OCI-LY7 (cell line): ENCODE measurements at regions not wholly inside any gene's neighbourhood (a gene's known extent, or its start where the extent isn't known, plus 50 kb on each side); places are given as distances from the start of the nearest gene placed in this dataset.
A peak's percentile ranks its signal among the peaks of the same experiment; 100 is the strongest.

Experiments used
- BruUV-seq: library from RNA; stranded (reverse); fragments of 400-500 nt; replicated peaks from 2 replicates; lab custom pipeline; 2021; lab: Mats Ljungman, UMichigan
- CTCF ChIA-PET: fragments of 300-600 bp; sonication (Branson Sonifier 250); formaldehyde crosslinking; loops from one replicate; lab custom pipeline; 2022; ENCODE audit warnings: antibody characterized with exemption; ENCODE audit not compliant: unreplicated experiment; lab: Charles Lee
- POLR2A ChIA-PET: fragments of 300-600 bp; sonication (Branson Sonifier 250); formaldehyde crosslinking; loops from one replicate; lab custom pipeline; 2022; ENCODE audit warnings: antibody characterized with exemption; lab: Charles Lee
- DNase-seq: peaks from one replicate; pipeline ENCODE4 v3.0.0-alpha.2; 2015; ENCODE audit warnings: low spot score
- H2AFZ ChIP-seq: fragments of 200-600 bp; sonication (generic), shearing (Covaris generic); 2 replicates; pipeline ENCODE4 v1.6.1; 2014; ENCODE audit warnings: mild to moderate bottlenecking, antibody characterized with exemption, low read length, moderate library complexity
- H3K27ac ChIP-seq: fragments of 200-600 bp; sonication (generic); 2 replicates; pipeline ENCODE4 v1.5.1; 2014; ENCODE audit warnings: mixed run types, low read depth, mild to moderate bottlenecking, moderate library complexity, low read length, inconsistent platforms; ENCODE audit not compliant: poor library complexity, severe bottlenecking
- H3K36me3 ChIP-seq: fragments of 200-600 bp; sonication (generic); 2 replicates; pipeline ENCODE4 v1.6.1; 2014; ENCODE audit warnings: mild to moderate bottlenecking, antibody characterized with exemption, low read length, moderate library complexity, mixed read lengths; ENCODE audit not compliant: insufficient read depth
- H3K4me1 ChIP-seq: fragments of 200-600 bp; sonication (generic); 2 replicates; pipeline ENCODE4 v1.5.1; 2014; ENCODE audit warnings: mild to moderate bottlenecking, low read length; ENCODE audit not compliant: insufficient read depth, poor library complexity, severe bottlenecking
- H3K4me2 ChIP-seq: fragments of 200-600 bp; sonication (generic); 2 replicates; pipeline ENCODE4 v1.6.1; 2014; ENCODE audit warnings: mild to moderate bottlenecking, low read length
- H3K4me3 ChIP-seq: fragments of 200-600 bp; sonication (generic); 2 replicates; pipeline ENCODE4 v1.5.1; 2014; ENCODE audit warnings: mild to moderate bottlenecking, low read depth, low read length; ENCODE audit not compliant: poor library complexity, severe bottlenecking
- H3K79me2 ChIP-seq: fragments of 200-600 bp; sonication (generic); 2 replicates; pipeline ENCODE4 v1.6.1; 2016; ENCODE audit warnings: low read depth, mild to moderate bottlenecking, low read length, moderate library complexity, mixed read lengths; ENCODE audit not compliant: insufficient read depth
- H3K9me2 ChIP-seq: fragments of 200-600 bp; sonication (generic); 2 replicates; pipeline ENCODE4 v1.6.1; 2016; ENCODE audit warnings: mild to moderate bottlenecking, low read length, mixed read lengths; ENCODE audit not compliant: insufficient read depth
- H3K9me3 ChIP-seq: fragments of 200-600 bp; sonication (generic); 2 replicates; pipeline ENCODE4 v1.6.1; 2014; ENCODE audit warnings: mild to moderate bottlenecking, mixed run types, low read length, mixed read lengths
- H4K20me1 ChIP-seq: fragments of 200-600 bp; sonication (generic); 2 replicates; pipeline ENCODE4 v1.6.1; 2014; ENCODE audit warnings: mild to moderate bottlenecking, antibody characterized with exemption, low read length, moderate library complexity, mixed read lengths; ENCODE audit not compliant: insufficient read depth
- CTCF ChIP-seq: fragments of 200-600 bp; sonication (generic); conservative IDR thresholded peaks from 2 replicates; pipeline ENCODE4 v1.5.1; 2014; ENCODE audit warnings: mild to moderate bottlenecking, antibody characterized with exemption, low read length, moderate library complexity, mixed read lengths
- EZH2phosphoT487 ChIP-seq: fragments of 200-600 bp; sonication (generic); IDR thresholded peaks from 2 replicates; pipeline ENCODE4 v1.6.1; 2018; ENCODE audit warnings: low read depth, borderline replicate concordance, mild to moderate bottlenecking, mixed run types, antibody characterized with exemption, low read length, moderate library complexity, mixed read lengths
- intact Hi-C: fragments of 100-400 bp; cut with micrococcal nuclease; formaldehyde crosslinking; loops from one replicate; pipeline ENCODE4 v1.10.0; 2022; ENCODE audit not compliant: unreplicated experiment

DNA sequence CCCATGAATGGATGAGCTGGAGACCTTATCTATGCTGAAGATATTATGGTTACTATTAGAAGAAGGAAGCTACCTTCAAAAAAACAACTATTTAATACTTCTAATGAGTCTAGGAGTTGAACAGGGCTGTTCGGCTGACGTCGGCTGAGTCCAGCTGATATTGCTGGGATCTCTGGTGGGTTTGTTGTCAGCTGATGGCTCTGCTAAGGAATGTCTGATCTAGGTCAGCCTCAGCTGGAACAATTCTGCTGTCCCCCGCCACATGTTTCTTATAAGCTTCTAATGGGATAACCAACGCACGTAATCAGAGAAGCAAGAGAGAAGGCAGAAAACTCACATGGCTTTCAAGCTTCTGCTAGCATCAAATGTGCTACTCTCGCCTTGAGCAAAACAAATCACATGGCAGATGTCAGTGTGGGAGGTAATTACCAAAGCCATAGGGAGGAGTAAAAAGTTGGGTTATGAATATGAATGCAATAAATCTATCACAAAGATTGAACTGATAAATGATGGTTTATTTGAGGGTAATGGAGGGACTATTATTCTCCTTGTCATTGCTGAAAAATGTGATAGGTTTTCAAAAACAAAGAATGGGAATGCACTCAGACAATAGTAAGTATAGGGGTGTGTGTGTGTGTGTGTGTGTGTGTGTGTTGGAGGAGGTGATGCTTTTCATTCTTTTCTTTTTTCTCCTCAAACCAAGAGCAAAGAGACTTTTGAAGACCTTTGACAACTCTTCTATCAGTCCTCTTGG lies 71.5 kb downstream of the BTBD3 start:
- no peak overlapping the region for H3K27ac ChIP-seq
- no peak overlapping the region for H2AFZ ChIP-seq
- POLR2A ChIA-PET, result no interaction called here
- H3K9me2 ChIP-seq, result no peaks in the 10 kb centered on the region
- no peaks in the 10 kb centered on the region for H4K20me1 ChIP-seq
- H3K4me2 ChIP-seq, result no peak overlapping the region
- no peak for DNase-seq
- TF ChIP-seq CTCF (no peak), EZH2phosphoT487 (no peak)
- H3K4me1 ChIP-seq, result no peaks in the 10 kb centered on the region
- H3K36me3 ChIP-seq, result no peaks in the 10 kb centered on the region
- CTCF ChIA-PET, result no interaction called here
- no peaks in the 10 kb centered on the region for H3K79me2 ChIP-seq
- intact Hi-C loops, result no loop called here
- no peak overlapping the region for H3K4me3 ChIP-seq
- no peaks in the 10 kb centered on the region for H3K9me3 ChIP-seq
- no TSS peak for BruUV-seq

- no peaks in the 10 kb centered on the region for H3K79me2 ChIP-seq
- POLR2A ChIA-PET, result no interaction called here
- H3K4me2 ChIP-seq, result no peak overlapping the region
- TF ChIP-seq EZH2phosphoT487 (no peak), CTCF (no peak)
- no peak overlapping the region for H3K27ac ChIP-seq
- intact Hi-C loops, result no loop called here
- DNase-seq, result no peak
- H3K4me1 ChIP-seq, result no peaks in the 10 kb centered on the region
- no TSS peak for BruUV-seq
- H3K36me3 ChIP-seq, result no peaks in the 10 kb centered on the region
- no peak overlapping the region for H3K4me3 ChIP-seq
- CTCF ChIA-PET, result no interaction called here
- H2AFZ ChIP-seq, result no peak overlapping the region
- no peaks in the 10 kb centered on the region for H3K9me3 ChIP-seq
- no peaks in the 10 kb centered on the region for H4K20me1 ChIP-seq
- no peaks in the 10 kb centered on the region for H3K9me2 ChIP-seq
These were observed 74.7 kb downstream of the BTBD3 start for GRCh38 chr20:11992426-11992825.

DNA sequence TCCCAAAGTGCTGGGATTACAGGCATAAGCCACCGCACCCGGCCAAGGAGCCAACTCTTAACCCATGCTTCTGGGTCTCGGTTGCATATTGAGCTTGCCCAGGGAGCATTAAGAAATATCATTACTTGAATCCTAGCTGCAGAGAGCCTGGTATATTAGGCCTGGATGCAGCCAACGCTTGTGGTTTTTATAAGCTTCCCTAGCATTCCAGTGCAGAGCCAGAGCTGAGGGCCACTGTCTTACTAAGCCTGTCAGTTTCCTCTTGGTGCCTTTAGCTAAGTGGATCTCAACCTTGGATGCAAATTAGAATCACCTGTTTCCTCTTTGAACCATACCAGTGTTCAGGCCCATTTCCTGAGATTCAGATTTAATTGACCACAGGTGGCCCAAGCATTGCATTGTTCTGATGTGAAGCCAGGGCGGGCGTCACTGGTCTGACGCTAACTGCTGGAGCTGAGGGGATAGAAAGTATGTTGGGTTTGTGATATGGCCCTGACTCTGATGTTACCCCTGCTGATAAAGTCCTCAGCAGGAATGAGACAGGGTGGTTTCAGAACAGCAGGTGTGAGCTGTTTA lies 76.3 kb downstream of the BTBD3 start:
- CTCF ChIA-PET, result no interaction called here
- no peaks in the 10 kb centered on the region for H3K4me1 ChIP-seq
- intact Hi-C loops, result no loop called here
- H3K79me2 ChIP-seq, result no peaks in the 10 kb centered on the region
- H3K9me2 ChIP-seq, result no peaks in the 10 kb centered on the region
- H4K20me1 ChIP-seq, result no peaks in the 10 kb centered on the region
- DNase-seq, result peak; percentile 2
- H2AFZ ChIP-seq, result no peak overlapping the region
- H3K27ac ChIP-seq, result no peak overlapping the region
- POLR2A ChIA-PET, result no interaction called here
- BruUV-seq, result no TSS peak
- no peaks in the 10 kb centered on the region for H3K36me3 ChIP-seq
- no peaks in the 10 kb centered on the region for H3K9me3 ChIP-seq
- no peak for TF ChIP-seq EZH2phosphoT487
- no peak for TF ChIP-seq CTCF
- no peak overlapping the region for H3K4me2 ChIP-seq
- no peak overlapping the region for H3K4me3 ChIP-seq
